Activated CD4-positive, alpha-beta T cell treated with anti-CD3 and anti-CD28 coated beads, Interleukin-2, amount 10 ng/mL, durations not matched to agents 24 days and 14 days (primary cell): ENCODE measurements at regions not wholly inside any gene's neighbourhood (a gene's known extent, or its start where the extent isn't known, plus 50 kb on each side); places are given as distances from the start of the nearest gene placed in this dataset.

Source experiments
- DNase-seq: peaks from one replicate; pipeline ENCODE4 v3.0.0; 2022
- H3K27ac Mint-ChIP-seq: one replicate; pipeline ENCODE4 v1.8.0; 2022; ENCODE audit warnings: mild to moderate bottlenecking, mixed read lengths
- H3K27me3 Mint-ChIP-seq: one replicate; pipeline ENCODE4 v1.8.0; 2022; ENCODE audit warnings: mixed read lengths
- H3K36me3 Mint-ChIP-seq: one replicate; pipeline ENCODE4 v1.8.0; 2022; ENCODE audit warnings: low read depth, mild to moderate bottlenecking, mixed read lengths
- H3K4me1 Mint-ChIP-seq: one replicate; pipeline ENCODE4 v1.8.0; 2021; ENCODE audit warnings: mixed read lengths
- H3K4me3 Mint-ChIP-seq: one replicate; pipeline ENCODE4 v1.8.0; 2022; ENCODE audit warnings: mild to moderate bottlenecking, moderate library complexity, mixed read lengths
- H3K9me3 Mint-ChIP-seq: one replicate; pipeline ENCODE4 v1.8.0; 2021; ENCODE audit warnings: mixed read lengths
- intact Hi-C: fragments of 100-400 bp; cut with micrococcal nuclease; formaldehyde crosslinking; loops from one replicate; pipeline ENCODE4 v1.15.1; 2023

DNA sequence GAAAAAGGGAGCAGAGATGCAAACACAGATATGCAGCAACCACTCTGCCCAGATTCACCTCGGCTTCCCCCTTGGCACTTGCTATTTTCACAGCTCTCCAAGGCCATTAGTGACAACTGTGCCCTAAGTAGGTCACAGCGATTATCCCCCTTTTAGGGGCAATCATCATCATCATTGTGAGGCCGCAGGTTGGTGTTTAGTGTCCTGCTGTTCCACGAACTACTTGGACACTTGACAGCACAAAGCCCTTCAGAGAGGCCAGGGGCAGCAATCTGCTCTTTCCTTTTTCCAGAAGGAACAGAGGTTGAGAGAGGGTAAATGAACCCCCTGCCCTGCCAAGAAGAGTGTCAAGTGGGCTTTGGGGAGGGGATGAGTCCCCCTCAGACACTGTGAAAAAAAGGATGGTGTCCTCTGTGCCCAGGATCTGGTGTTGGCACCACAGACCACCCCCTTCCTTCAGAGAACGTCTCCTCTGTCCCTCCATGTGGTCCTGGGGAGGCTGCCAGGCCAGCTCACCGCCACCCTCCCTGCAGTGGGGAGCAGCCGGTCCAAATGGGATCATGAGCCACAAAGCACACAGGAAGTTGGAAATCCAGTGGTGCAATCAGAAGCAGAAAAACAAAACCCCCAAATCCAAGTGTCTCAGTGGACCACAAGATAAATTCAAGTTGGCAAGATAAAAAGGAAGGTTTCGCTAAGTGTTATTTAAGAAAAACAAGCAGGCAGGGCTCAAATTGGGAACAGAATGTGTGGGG is 78.4 kb upstream of the MED9 start:
- Mint-ChIP-seq H3K4me3 (no peak overlapping the region), H3K9me3 (no peaks in the 10 kb centered on the region), H3K36me3 (no peaks in the 10 kb centered on the region), H3K27me3 (peaks cover 3% of the 10 kb centered on the region), H3K4me1 (peaks cover 7% of the 10 kb centered on the region), H3K27ac (no peak overlapping the region)
- no peak for DNase-seq
- intact Hi-C loops = no loop called here

DNA sequence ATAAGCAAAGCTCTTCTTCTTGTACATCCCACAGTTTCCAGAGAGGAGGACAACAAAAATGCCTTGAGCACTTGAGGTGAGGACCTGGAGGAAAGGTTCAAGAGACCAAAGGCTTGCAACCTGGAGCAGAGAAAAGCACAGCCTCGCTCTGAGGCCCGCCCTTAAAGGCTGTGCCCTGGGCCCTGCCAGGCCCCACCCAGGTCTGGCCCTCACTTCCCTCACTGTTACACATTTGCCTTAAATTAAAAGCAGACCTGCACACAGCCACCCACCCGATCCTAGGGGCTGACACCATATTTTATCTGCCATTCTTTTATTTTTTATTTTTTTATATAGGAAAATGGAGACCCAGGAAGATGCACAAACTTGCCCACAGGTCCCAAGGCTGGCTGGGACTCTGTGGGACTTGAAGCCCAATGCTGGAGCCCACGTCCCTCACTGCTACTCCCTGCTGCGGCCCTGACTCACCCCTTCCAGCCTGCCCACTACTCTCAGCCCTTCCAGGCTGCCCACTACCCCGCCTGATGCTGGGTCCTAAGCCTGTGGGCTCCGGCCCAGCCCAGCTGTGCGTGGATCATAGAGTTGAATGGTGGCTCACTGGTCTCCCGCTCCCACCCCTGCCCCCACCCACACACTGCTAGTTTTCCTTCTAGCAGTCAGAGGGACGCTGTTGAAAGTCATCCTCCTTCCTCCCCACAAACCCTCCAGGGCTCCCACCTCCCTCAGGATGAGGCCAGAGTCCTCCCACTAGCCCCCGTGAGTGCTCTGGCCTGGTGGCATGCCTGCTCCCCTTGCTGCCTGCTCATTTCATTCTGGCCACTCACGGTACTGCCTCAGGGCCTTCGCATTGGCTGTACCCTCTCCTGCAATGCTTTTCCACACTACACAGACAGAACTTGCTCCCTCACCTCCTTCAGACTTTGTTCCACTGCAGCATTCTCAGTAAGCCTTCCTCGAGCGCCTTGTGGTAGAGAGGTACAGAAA is 77.6 kb upstream of the MED9 start:
- no peak overlapping the region for H3K4me3 Mint-ChIP-seq
- peaks cover 14% of the 10 kb centered on the region for H3K4me1 Mint-ChIP-seq
- H3K9me3 Mint-ChIP-seq = no peaks in the 10 kb centered on the region
- no peaks in the 10 kb centered on the region for H3K36me3 Mint-ChIP-seq
- H3K27ac Mint-ChIP-seq = no peak overlapping the region
- peaks cover 3% of the 10 kb centered on the region for H3K27me3 Mint-ChIP-seq
- intact Hi-C loops = no loop called here
- DNase-seq = no peak

DNA sequence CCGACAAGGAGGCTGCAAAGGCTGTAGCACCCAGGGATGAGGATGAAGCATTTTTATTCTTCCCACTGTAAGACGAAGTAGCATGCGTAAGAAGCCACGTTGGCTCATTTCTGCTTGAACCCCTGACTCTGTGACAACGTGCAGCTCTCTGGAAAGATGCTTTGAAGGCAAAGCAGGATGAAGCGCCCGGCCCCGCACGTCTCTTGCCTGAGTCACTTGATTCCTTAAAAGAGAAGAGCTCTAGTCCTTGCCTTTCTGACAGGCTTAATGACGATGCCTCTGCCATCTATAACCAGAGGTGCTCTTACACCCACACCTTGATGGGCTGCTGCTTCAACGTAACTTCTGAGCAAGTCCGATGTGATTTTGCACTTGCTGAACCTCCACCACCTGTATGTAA is 76.7 kb upstream of the MED9 start:
- no peak overlapping the region for H3K4me3 Mint-ChIP-seq
- H3K4me1 Mint-ChIP-seq = peaks cover 20% of the 10 kb centered on the region
- no peak for DNase-seq
- intact Hi-C loops = no loop called here
- no peaks in the 10 kb centered on the region for H3K36me3 Mint-ChIP-seq
- peaks cover 3% of the 10 kb centered on the region for H3K27me3 Mint-ChIP-seq
- H3K27ac Mint-ChIP-seq = no peak overlapping the region
- no peaks in the 10 kb centered on the region for H3K9me3 Mint-ChIP-seq

GRCh38 chr17:17400566-17401184 is 76.1 kb upstream of the MED9 start:
- Mint-ChIP-seq H3K36me3 (no peaks in the 10 kb centered on the region), H3K4me1 (peaks cover 20% of the 10 kb centered on the region), H3K4me3 (no peak overlapping the region), H3K27me3 (peaks cover 3% of the 10 kb centered on the region), H3K27ac (no peak overlapping the region), H3K9me3 (no peaks in the 10 kb centered on the region)
- intact Hi-C loops = no loop called here
- DNase-seq = no peak

GRCh38 chr17:17401271-17401781 is 75.5 kb upstream of the MED9 start:
- no peak overlapping the region for H3K27ac Mint-ChIP-seq
- H3K9me3 Mint-ChIP-seq = no peaks in the 10 kb centered on the region
- intact Hi-C loops = no loop called here
- H3K36me3 Mint-ChIP-seq = no peaks in the 10 kb centered on the region
- peaks cover 3% of the 10 kb centered on the region for H3K27me3 Mint-ChIP-seq
- DNase-seq = no peak
- H3K4me1 Mint-ChIP-seq = peaks cover 20% of the 10 kb centered on the region
- H3K4me3 Mint-ChIP-seq = no peak overlapping the region

GRCh38 chr17:17402558-17402957 is 74.2 kb upstream of the MED9 start:
- peaks cover 3% of the 10 kb centered on the region for H3K27me3 Mint-ChIP-seq
- intact Hi-C loops = no loop called here
- H3K9me3 Mint-ChIP-seq = no peaks in the 10 kb centered on the region
- DNase-seq = no peak
- peaks cover 24% of the 10 kb centered on the region for H3K4me1 Mint-ChIP-seq
- H3K36me3 Mint-ChIP-seq = no peaks in the 10 kb centered on the region
- no peak overlapping the region for H3K4me3 Mint-ChIP-seq
- H3K27ac Mint-ChIP-seq = no peak overlapping the region

- intact Hi-C loops = no loop called here
- no peak overlapping the region for H3K4me3 Mint-ChIP-seq
- H3K27me3 Mint-ChIP-seq = peaks cover 3% of the 10 kb centered on the region
- no peaks in the 10 kb centered on the region for H3K9me3 Mint-ChIP-seq
- H3K36me3 Mint-ChIP-seq = no peaks in the 10 kb centered on the region
- DNase-seq = no peak
- peaks cover 26% of the 10 kb centered on the region for H3K4me1 Mint-ChIP-seq
- H3K27ac Mint-ChIP-seq = no peak overlapping the region
Measured at GRCh38 chr17:17403065-17403464, 73.7 kb upstream of the MED9 start.

DNA sequence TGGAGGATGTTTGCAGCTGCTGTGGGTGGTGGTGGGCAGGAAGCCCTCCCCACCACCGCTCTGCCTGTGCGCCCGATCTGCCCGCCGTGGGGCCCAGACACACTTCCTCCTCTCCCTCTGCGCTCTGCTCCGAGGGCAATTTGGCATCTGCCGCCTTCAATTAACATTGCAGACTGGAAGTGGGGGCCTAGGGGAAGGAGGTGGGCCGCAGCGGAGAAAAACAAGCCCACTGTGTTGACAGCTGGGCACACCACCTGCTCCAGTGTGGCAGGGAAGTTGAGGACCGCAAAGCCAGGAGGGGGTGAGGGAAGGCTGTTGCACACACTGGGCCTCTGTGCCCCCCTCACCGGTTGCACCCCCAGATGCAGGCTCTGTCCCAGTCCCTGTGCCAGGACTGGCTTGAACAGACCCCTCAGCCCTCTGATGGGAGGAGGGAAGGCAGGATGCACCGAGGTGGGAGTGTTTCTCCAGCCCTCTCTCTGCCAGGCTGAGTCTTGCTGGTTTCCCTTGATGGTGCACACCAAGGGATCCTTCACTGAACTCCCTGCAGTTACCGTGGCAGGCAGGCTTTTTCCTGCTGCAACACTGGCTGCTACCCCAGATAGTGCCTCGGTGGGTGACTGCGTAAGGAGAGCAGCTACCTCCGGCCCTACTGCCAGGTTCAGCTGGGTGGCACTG is 72.8 kb upstream of the MED9 start:
- peak; percentile 78 for DNase-seq

DNA sequence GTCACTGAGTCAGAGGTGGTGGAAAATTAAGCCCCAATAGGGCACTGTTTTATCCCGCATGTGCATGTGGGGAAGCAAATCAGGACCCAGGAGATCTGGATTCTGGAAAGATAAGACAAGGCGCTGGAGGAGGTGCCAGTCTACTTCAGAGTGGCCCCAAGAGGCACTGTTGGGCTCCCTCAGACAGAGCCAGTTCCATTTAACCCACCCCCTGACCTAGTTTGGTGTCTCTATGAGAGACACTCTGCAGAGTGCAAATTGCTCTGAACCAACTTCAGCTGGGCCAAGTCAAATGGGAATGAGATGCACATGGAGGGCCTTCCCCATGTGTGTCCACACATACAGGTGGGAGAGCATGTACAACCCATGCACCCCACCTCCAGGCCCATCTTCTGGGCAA is 71.1 kb upstream of the MED9 start:
- Mint-ChIP-seq H3K27me3 (peaks cover 3% of the 10 kb centered on the region), H3K4me1 (peaks cover 34% of the 10 kb centered on the region), H3K4me3 (no peak overlapping the region), H3K27ac (no peak overlapping the region), H3K9me3 (no peaks in the 10 kb centered on the region), H3K36me3 (no peaks in the 10 kb centered on the region)
- intact Hi-C loops = no loop called here
- DNase-seq = no peak

More for the DNA sequence above, 72.8 kb upstream of the MED9 start:
- Mint-ChIP-seq H3K9me3 (no peaks in the 10 kb centered on the region), H3K36me3 (no peaks in the 10 kb centered on the region), H3K27me3 (peaks cover 3% of the 10 kb centered on the region), H3K27ac (peak overlapping the region; percentile 38), H3K4me3 (peak overlapping the region; percentile 42), H3K4me1 (peaks cover 33% of the 10 kb centered on the region)
- intact Hi-C loops = no loop called here

GRCh38 chr17:17406225-17406624 is 70.6 kb upstream of the MED9 start:
- Mint-ChIP-seq H3K36me3 (no peaks in the 10 kb centered on the region), H3K27me3 (peaks cover 3% of the 10 kb centered on the region), H3K4me3 (no peak overlapping the region), H3K27ac (no peak overlapping the region), H3K4me1 (peaks cover 34% of the 10 kb centered on the region), H3K9me3 (no peaks in the 10 kb centered on the region)
- intact Hi-C loops = no loop called here
- DNase-seq = no peak

- no peak overlapping the region for H3K4me3 Mint-ChIP-seq
- no peak overlapping the region for H3K27ac Mint-ChIP-seq
- no peaks in the 10 kb centered on the region for H3K9me3 Mint-ChIP-seq
- intact Hi-C loops = no loop called here
- peaks cover 35% of the 10 kb centered on the region for H3K4me1 Mint-ChIP-seq
- no peak for DNase-seq
- H3K36me3 Mint-ChIP-seq = no peaks in the 10 kb centered on the region
- peaks cover 3% of the 10 kb centered on the region for H3K27me3 Mint-ChIP-seq
Measured at GRCh38 chr17:17408236-17408794, 68.5 kb upstream of the MED9 start.

- no peak for DNase-seq
- Mint-ChIP-seq H3K4me1 (peaks cover 27% of the 10 kb centered on the region), H3K27ac (no peak overlapping the region), H3K4me3 (no peak overlapping the region), H3K36me3 (no peaks in the 10 kb centered on the region), H3K27me3 (peaks cover 5% of the 10 kb centered on the region), H3K9me3 (peaks cover 4% of the 10 kb centered on the region)
- intact Hi-C loops = no loop called here
Measured at GRCh38 chr17:17410357-17410756, 66.4 kb upstream of the MED9 start.

DNA sequence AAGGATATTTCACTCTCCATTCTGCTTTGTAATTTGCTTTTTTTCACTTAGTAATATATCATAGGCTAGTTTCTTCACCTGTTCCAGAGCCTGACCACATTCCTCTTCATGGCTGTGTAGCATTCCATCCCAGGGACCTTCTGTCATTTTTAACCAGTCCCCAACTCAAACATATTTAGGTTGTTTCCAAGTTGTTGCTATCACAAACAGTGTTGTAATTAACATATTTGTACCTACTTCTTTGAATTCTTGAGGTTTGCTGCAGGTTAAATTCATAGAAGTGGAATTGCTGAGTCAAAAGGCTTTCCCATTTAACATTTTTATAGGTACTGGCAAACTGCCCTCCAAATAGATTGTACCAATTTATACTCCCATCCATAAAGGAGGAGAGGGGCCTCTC is 65.1 kb upstream of the MED9 start:
- no peak overlapping the region for H3K4me3 Mint-ChIP-seq
- peaks cover 35% of the 10 kb centered on the region for H3K4me1 Mint-ChIP-seq
- H3K36me3 Mint-ChIP-seq = no peaks in the 10 kb centered on the region
- H3K9me3 Mint-ChIP-seq = peaks cover 4% of the 10 kb centered on the region
- DNase-seq = no peak
- intact Hi-C loops = no loop called here
- H3K27me3 Mint-ChIP-seq = peaks cover 5% of the 10 kb centered on the region
- no peak overlapping the region for H3K27ac Mint-ChIP-seq
